CD14-positive monocyte (primary cell): ENCODE measurements at regions not wholly inside any gene's neighbourhood (a gene's known extent, or its start where the extent isn't known, plus 50 kb on each side); places are given as distances from the start of the nearest gene placed in this dataset.

ENCODE experiments used
- DNase-seq, 3 donors: peaks; one replicate each; pipeline ENCODE4 v3.0.0-alpha.2; 2011 to 2022
- H2AFZ ChIP-seq: 2 replicates; pipeline ENCODE4 v1.6.0; 2012; ENCODE audit warnings: mild to moderate bottlenecking, low read depth, low read length, inconsistent platforms; ENCODE audit not compliant: insufficient read depth, poor library complexity, severe bottlenecking
- H3K27ac ChIP-seq, 2 donors: 1 replicate in 1 of 2; 2 replicates in 1 of 2; pipeline ENCODE4 v1.5.1; 2012 to 2013; ENCODE audit warnings: low read length in 2 of 2, control low read depth in 1 of 2, inconsistent platforms in 1 of 2, low read depth in 1 of 2, mild to moderate bottlenecking in 1 of 2
- H3K27me3 ChIP-seq, 2 donors: one replicate each; pipeline versions ENCODE4 v1.6.0 to v1.6.1; 2011 to 2013; ENCODE audit warnings: low read length in 2 of 2; ENCODE audit not compliant: control insufficient read depth in 2 of 2, insufficient read depth in 2 of 2
- H3K36me3 ChIP-seq, 2 donors: replicated peaks in 1 of 2; 1 replicate in 1 of 2; 2 replicates in 1 of 2; pipeline versions ENCODE4 v1.5.1 to v1.6.1; 2012 to 2013; ENCODE audit warnings: low read length in 2 of 2, control low read depth in 1 of 2, inconsistent platforms in 1 of 2, mild to moderate bottlenecking in 1 of 2; ENCODE audit not compliant: insufficient read depth in 2 of 2, control insufficient read depth in 1 of 2
- H3K4me1 ChIP-seq, 2 donors: 1 replicate in 1 of 2; 2 replicates in 1 of 2; pipeline versions ENCODE4 v1.5.1 to v1.6.1; 2012 to 2013; ENCODE audit warnings: low read length in 2 of 2, control low read depth in 1 of 2, inconsistent platforms in 1 of 2, mild to moderate bottlenecking in 1 of 2, moderate library complexity in 1 of 2; ENCODE audit not compliant: insufficient read depth in 2 of 2, control insufficient read depth in 1 of 2
- H3K4me2 ChIP-seq: replicated peaks from 2 replicates; pipeline ENCODE3; 2012; ENCODE audit warnings: low read length, moderate library complexity, mild to moderate bottlenecking; ENCODE audit not compliant: poor library complexity, severe bottlenecking; ENCODE audit errors: extremely low read depth
- H3K4me3 ChIP-seq, 3 experiments: fragments of 200-600 bp in 1 of 3; sonication (generic) in 1 of 3; replicated peaks in 1 of 3; 1 replicate in 2 of 3; 2 replicates in 1 of 3; pipeline ENCODE4 v1.5.1; 2011 to 2013; ENCODE audit warnings: low read length in 3 of 3, mild to moderate bottlenecking in 3 of 3, control low read depth in 2 of 3, low read depth in 2 of 3, inconsistent platforms in 1 of 3, moderate library complexity in 1 of 3
- H3K79me2 ChIP-seq: 2 replicates; pipeline ENCODE4 v1.6.0; 2012; ENCODE audit warnings: mild to moderate bottlenecking, control low read depth, inconsistent platforms, low read length, moderate library complexity; ENCODE audit not compliant: insufficient read depth
- H3K9ac ChIP-seq: 2 replicates; pipeline ENCODE4 v1.6.0; 2017; ENCODE audit warnings: low read length, mild to moderate bottlenecking; ENCODE audit not compliant: insufficient read depth, poor library complexity, severe bottlenecking
- H3K9me3 ChIP-seq, 2 donors: replicated peaks in 1 of 2; 1 replicate in 1 of 2; 2 replicates in 1 of 2; pipeline versions ENCODE4 v1.5.1 to v1.6.1; 2012 to 2013; ENCODE audit warnings: low read length in 2 of 2, control low read depth in 1 of 2; ENCODE audit not compliant: control insufficient read depth in 1 of 2, insufficient read depth in 1 of 2
- H4K20me1 ChIP-seq: 2 replicates; pipeline ENCODE4 v1.6.0; 2012; ENCODE audit warnings: mild to moderate bottlenecking, low read length, control low read depth, moderate library complexity; ENCODE audit not compliant: insufficient read depth
- H3K27ac Mint-ChIP-seq, 7 donors: one replicate each; pipeline ENCODE4 v1.8.0; 2020; ENCODE audit warnings: mild to moderate bottlenecking in 7 of 7, mixed read lengths in 7 of 7, moderate library complexity in 6 of 7, inconsistent platforms in 2 of 7
- H3K27me3 Mint-ChIP-seq, 3 donors: one replicate each; pipeline ENCODE4 v1.8.0; 2021 to 2022; ENCODE audit warnings: low read depth in 3 of 3, mild to moderate bottlenecking in 3 of 3, mixed read lengths in 3 of 3, moderate library complexity in 3 of 3, inconsistent platforms in 1 of 3
- H3K36me3 Mint-ChIP-seq, 2 donors: one replicate each; pipeline ENCODE4 v1.8.0; 2020; ENCODE audit warnings: mixed read lengths in 2 of 2, inconsistent platforms in 1 of 2, mild to moderate bottlenecking in 1 of 2
- H3K4me1 Mint-ChIP-seq: one replicate; pipeline ENCODE4 v1.8.0; 2020; ENCODE audit warnings: mild to moderate bottlenecking, mixed read lengths
- H3K4me3 Mint-ChIP-seq, 2 donors: one replicate each; pipeline ENCODE4 v1.8.0; 2020; ENCODE audit warnings: mild to moderate bottlenecking in 2 of 2, mixed read lengths in 2 of 2, moderate library complexity in 1 of 2
- H3K9me3 Mint-ChIP-seq, 7 donors: one replicate each; pipeline ENCODE4 v1.8.0; 2020 to 2022; ENCODE audit warnings: mixed read lengths in 7 of 7, mild to moderate bottlenecking in 6 of 7, moderate library complexity in 6 of 7, inconsistent platforms in 2 of 7
- WGBS: methylation state at CpG from one replicate; pipeline ENCODE4 v1.1.5; 2013; ENCODE audit warnings: missing lambda C conversion rate; ENCODE audit not compliant: insufficient coverage; 5-methylcytosine and 5-hydroxymethylcytosine counted together
- intact Hi-C, 2 donors: fragments of 100-400 bp; cut with micrococcal nuclease; formaldehyde crosslinking; loops; one replicate each; pipeline versions ENCODE4 v1.15.0 to v1.15.1; 2023
- TF ChIP-seq, protein P1 (sequence below): fragments of 200-600 bp; IDR thresholded peaks from one replicate; pipeline ENCODE4 v1.8.0; 2022; ENCODE audit warnings: antibody characterized with exemption, mild to moderate bottlenecking

DNA sequence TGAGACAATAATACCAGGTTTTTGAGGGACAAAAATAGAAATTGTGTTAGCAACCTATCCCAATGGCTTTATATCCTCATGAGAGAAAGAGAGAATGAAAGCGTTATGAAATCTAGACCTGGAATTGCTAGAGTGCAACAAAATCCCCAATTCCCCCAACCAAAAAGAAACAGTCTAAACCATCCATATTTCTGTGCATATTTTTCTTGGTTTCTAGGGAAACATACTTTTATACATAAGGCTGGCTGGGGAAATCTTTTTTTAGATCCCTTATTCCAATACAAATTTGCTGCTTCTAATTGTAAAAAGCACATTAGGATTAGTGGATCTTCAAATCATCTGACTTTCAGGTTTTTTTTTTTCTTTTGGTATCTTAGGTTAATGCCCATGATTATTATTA lies 277.0 kb upstream of the SEMA3A start:
- Histone ChIP-seq H3K4me3 (no peak overlapping the region), H3K36me3 (no peaks in the 10 kb centered on the region), H3K27ac (no peak overlapping the region), H3K9ac (no peak overlapping the region), H3K27me3 (no peaks in the 10 kb centered on the region), H2AFZ (no peak overlapping the region), H3K4me1 (no peaks in the 10 kb centered on the region), H3K79me2 (no peaks in the 10 kb centered on the region), H4K20me1 (no peaks in the 10 kb centered on the region), H3K4me2 (no peak overlapping the region), H3K9me3 (no peaks in the 10 kb centered on the region)
- Mint-ChIP-seq H3K4me3 (no peak overlapping the region), H3K9me3 (peaks cover 0 to 2% (median 0%) of the 10 kb centered on the region in 7 donors), H3K27me3 (peaks cover 0 to 2% (median 2%) of the 10 kb centered on the region in 3 donors), H3K36me3 (no peaks in the 10 kb centered on the region), H3K27ac (no peak overlapping the region), H3K4me1 (no peaks in the 10 kb centered on the region)
- no CpG with 5 or more reads among the region's 1 CpG for WGBS
- no peak for DNase-seq
- TF ChIP-seq, protein P1, sequence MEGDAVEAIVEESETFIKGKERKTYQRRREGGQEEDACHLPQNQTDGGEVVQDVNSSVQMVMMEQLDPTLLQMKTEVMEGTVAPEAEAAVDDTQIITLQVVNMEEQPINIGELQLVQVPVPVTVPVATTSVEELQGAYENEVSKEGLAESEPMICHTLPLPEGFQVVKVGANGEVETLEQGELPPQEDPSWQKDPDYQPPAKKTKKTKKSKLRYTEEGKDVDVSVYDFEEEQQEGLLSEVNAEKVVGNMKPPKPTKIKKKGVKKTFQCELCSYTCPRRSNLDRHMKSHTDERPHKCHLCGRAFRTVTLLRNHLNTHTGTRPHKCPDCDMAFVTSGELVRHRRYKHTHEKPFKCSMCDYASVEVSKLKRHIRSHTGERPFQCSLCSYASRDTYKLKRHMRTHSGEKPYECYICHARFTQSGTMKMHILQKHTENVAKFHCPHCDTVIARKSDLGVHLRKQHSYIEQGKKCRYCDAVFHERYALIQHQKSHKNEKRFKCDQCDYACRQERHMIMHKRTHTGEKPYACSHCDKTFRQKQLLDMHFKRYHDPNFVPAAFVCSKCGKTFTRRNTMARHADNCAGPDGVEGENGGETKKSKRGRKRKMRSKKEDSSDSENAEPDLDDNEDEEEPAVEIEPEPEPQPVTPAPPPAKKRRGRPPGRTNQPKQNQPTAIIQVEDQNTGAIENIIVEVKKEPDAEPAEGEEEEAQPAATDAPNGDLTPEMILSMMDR, result no peak
- intact Hi-C loops, result no loop called here

DNA sequence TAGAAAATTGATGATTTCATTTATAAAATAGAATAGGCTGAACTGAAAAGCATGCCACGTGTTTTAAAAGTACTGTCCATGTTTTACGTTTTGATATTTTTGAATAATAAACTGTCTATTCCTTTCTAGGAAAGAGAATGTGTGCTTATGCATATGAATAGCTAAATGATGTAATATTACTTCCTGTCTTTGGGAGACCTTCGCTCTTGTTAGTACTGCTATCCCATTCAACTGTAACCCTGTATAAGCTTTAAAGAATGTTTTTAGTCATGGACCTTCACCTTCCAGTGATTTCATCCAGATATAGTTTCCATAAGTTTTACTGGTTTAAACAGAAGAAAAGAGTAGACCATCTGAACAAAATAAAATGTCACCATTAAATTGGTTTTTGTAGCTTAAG lies 274.4 kb upstream of the SEMA3A start:
- Histone ChIP-seq H3K4me3 (no peak overlapping the region), H3K4me1 (no peaks in the 10 kb centered on the region), H4K20me1 (no peaks in the 10 kb centered on the region), H3K27ac (no peak overlapping the region), H3K9ac (no peak overlapping the region), H3K36me3 (no peaks in the 10 kb centered on the region), H3K9me3 (no peaks in the 10 kb centered on the region), H3K4me2 (no peak overlapping the region), H3K27me3 (no peaks in the 10 kb centered on the region), H3K79me2 (no peaks in the 10 kb centered on the region), H2AFZ (no peak overlapping the region)
- no peak overlapping the region for H3K4me3 Mint-ChIP-seq
- H3K27ac Mint-ChIP-seq, result no peak overlapping the region
- H3K9me3 Mint-ChIP-seq, result no peaks in the 10 kb centered on the region
- H3K4me1 Mint-ChIP-seq, result no peaks in the 10 kb centered on the region
- no peak for DNase-seq
- WGBS, result no CpG with 5 or more reads among the region's 3 CpGs
- H3K36me3 Mint-ChIP-seq, result no peaks in the 10 kb centered on the region
- intact Hi-C loops, result no loop called here
- peaks cover 0 to 2% (median 0%) of the 10 kb centered on the region in 3 donors for H3K27me3 Mint-ChIP-seq
- TF ChIP-seq, protein P1, result no peak
